A549 (cell line): ENCODE measurements at regions not wholly inside any gene's neighbourhood (a gene's known extent, or its start where the extent isn't known, plus 50 kb on each side); places are given as distances from the start of the nearest gene placed in this dataset.

Experiments used
- ATAC-seq, 2 experiments: fragments of 200-7000 bp in 1 of 2; fragments of >200 bp in 1 of 2; cut with Nextera tagmentation in 1 of 2; cut with Tn5 transposase in 1 of 2; 3 replicates each; pipeline versions ENCODE4 v1.8.0 to v1.9.1; 2018 to 2020; ENCODE audit warnings: mild to moderate bottlenecking in 1 of 2, moderate library complexity in 1 of 2
- CTCF ChIA-PET: fragments of 300-600 bp; sonication (Branson Sonifier 250); formaldehyde crosslinking; extraction: SDS; loops from one replicate; lab custom pipeline; 2021; ENCODE audit warnings: antibody characterized with exemption, inconsistent platforms; lab: Yijun Ruan, JAX
- POLR2A ChIA-PET: fragments of 350-600 bp; formaldehyde crosslinking; extraction: SDS; loops from one replicate; lab custom pipeline; 2021; ENCODE audit warnings: antibody characterized with exemption, inconsistent platforms; lab: Yijun Ruan, JAX
- DNase-seq, 2 experiments: peaks; one replicate each; pipeline versions ENCODE4 v3.0.0 to v3.0.0-alpha.2; 2011 to 2016; ENCODE audit warnings: low read depth in 1 of 2, low spot score in 1 of 2
- FAIRE-seq: peaks from 2 replicates; lab custom pipeline; 2011; peaks lifted over from hg19 to GRCh38; lab: Jason Lieb, UNC
- H3K27ac ChIP-seq, 2 experiments: fragments of >200 bp; sonication (Bioruptor Twin); formaldehyde crosslinking; 3 replicates each; pipeline ENCODE4 v1.5.1; 2016 to 2017
- H3K4me1 ChIP-seq: fragments of >200 bp; sonication (Bioruptor Twin); formaldehyde crosslinking; 3 replicates; pipeline ENCODE4 v1.6.1; 2016
- H3K4me2 ChIP-seq: fragments of >200 bp; sonication (Bioruptor Twin); formaldehyde crosslinking; 3 replicates; pipeline ENCODE4 v1.6.1; 2016
- H3K4me3 ChIP-seq: fragments of >200 bp; sonication (Bioruptor Twin); formaldehyde crosslinking; 3 replicates; pipeline ENCODE4 v1.5.1; 2016
- H3K9me3 ChIP-seq: fragments of >200 bp; sonication (Bioruptor Twin); formaldehyde crosslinking; 3 replicates; pipeline ENCODE4 v1.6.1; 2016
- BHLHE40 ChIP-seq: IDR thresholded peaks from 2 replicates; pipeline ENCODE4 v1.6.1; 2012; ENCODE audit warnings: low read depth, low read length, inconsistent platforms
- CBX8 ChIP-seq: fragments of 200-600 bp; sonication (generic); IDR thresholded peaks from 2 replicates; pipeline ENCODE4 v1.6.1; 2016
- CHD2 ChIP-seq: fragments of 150-350 bp; IDR thresholded peaks from 2 replicates; pipeline ENCODE4 v1.6.1; 2014; ENCODE audit warnings: low read length; ENCODE audit not compliant: partially characterized antibody
- CHD4 ChIP-seq: fragments of 200-600 bp; sonication (generic); IDR thresholded peaks from 2 replicates; pipeline ENCODE4 v1.6.1; 2016; ENCODE audit warnings: antibody characterized with exemption, mild to moderate bottlenecking, borderline replicate concordance
- ELK1 ChIP-seq: fragments of 150-350 bp; IDR thresholded peaks from 2 replicates; pipeline ENCODE4 v1.6.1; 2014; ENCODE audit warnings: low read depth, mild to moderate bottlenecking, low read length
- EP300 ChIP-seq, 2 experiments: fragments of >200 bp; sonication (Bioruptor Twin); formaldehyde crosslinking; IDR thresholded peaks; 2 replicates in 1 of 2; 3 replicates in 1 of 2; pipeline ENCODE4 v1.6.1; 2016 to 2017
- ESRRA ChIP-seq: fragments of 150-350 bp; IDR thresholded peaks from 2 replicates; pipeline ENCODE4 v1.6.1; 2014; ENCODE audit warnings: mild to moderate bottlenecking, low read length, borderline replicate concordance
- FOSL2 ChIP-seq, 2 experiments: fragments of 450-650 bp in 1 of 2; fragments of >200 bp in 1 of 2; sonication (Bioruptor Twin) in 1 of 2; formaldehyde crosslinking; IDR thresholded peaks; 2 replicates each; pipeline versions ENCODE4 v1.5.0 to v1.6.1; 2016 to 2020; ENCODE audit warnings: mild to moderate bottlenecking in 1 of 2, moderate library complexity in 1 of 2
- JUNB ChIP-seq: fragments of >200 bp; sonication (Bioruptor Twin); formaldehyde crosslinking; IDR thresholded peaks from 2 replicates; pipeline ENCODE4 v1.6.1; 2016
- KDM1A ChIP-seq: fragments of 200-600 bp; sonication (generic); IDR thresholded peaks from 2 replicates; pipeline ENCODE4 v1.6.1; 2016; ENCODE audit warnings: low read depth, mild to moderate bottlenecking
- KDM5A ChIP-seq: fragments of 200-600 bp; sonication (generic); IDR thresholded peaks from 2 replicates; pipeline ENCODE4 v1.6.1; 2016; ENCODE audit warnings: antibody characterized with exemption, mild to moderate bottlenecking
- MAX ChIP-seq: IDR thresholded peaks from 2 replicates; pipeline ENCODE4 v1.6.1; 2012
- MYC ChIP-seq: IDR thresholded peaks from 2 replicates; pipeline ENCODE4 v1.6.1; 2012; ENCODE audit warnings: mild to moderate bottlenecking, inconsistent platforms, low read length, improper control_type of control experiment, borderline replicate concordance
- NR3C1 ChIP-seq: fragments of >200 bp; sonication (Bioruptor Twin); formaldehyde crosslinking; IDR thresholded peaks from 3 replicates; pipeline ENCODE4 v1.6.1; 2017
- PHF8 ChIP-seq: fragments of 200-600 bp; sonication (generic); IDR thresholded peaks from 2 replicates; pipeline ENCODE4 v1.6.1; 2016; ENCODE audit warnings: low read depth, mild to moderate bottlenecking, antibody characterized with exemption, moderate library complexity, borderline replicate concordance
- RAD21 ChIP-seq, 2 experiments: fragments of >200 bp in 1 of 2; sonication (Bioruptor Twin) in 1 of 2; formaldehyde crosslinking in 1 of 2; IDR thresholded peaks in 1 of 2; conservative IDR thresholded peaks in 1 of 2; 2 replicates in 1 of 2; 3 replicates in 1 of 2; pipeline ENCODE4 v1.6.1; 2012 to 2018; ENCODE audit warnings: inconsistent platforms in 1 of 2
- RFX5 ChIP-seq: fragments of 450-650 bp; IDR thresholded peaks from 2 replicates; pipeline ENCODE4 v1.7.1; 2014; ENCODE audit warnings: antibody characterized with exemption, mild to moderate bottlenecking, moderate library complexity
- SMC3 ChIP-seq: fragments of >200 bp; sonication (Bioruptor Twin); formaldehyde crosslinking; IDR thresholded peaks from 3 replicates; pipeline ENCODE4 v1.6.1; 2018; ENCODE audit warnings: inconsistent platforms
- TFCP2L1 ChIP-seq: fragments of 250-450 bp; sonication (Bioruptor Pico); IDR thresholded peaks from 2 replicates; pipeline ENCODE4 v1.5.0; 2021; ENCODE audit warnings: mild to moderate bottlenecking
- TP53 ChIP-seq: fragments of 250-450 bp; sonication (Bioruptor Pico); IDR thresholded peaks from 2 replicates; pipeline ENCODE4 v1.5.0; 2021; ENCODE audit warnings: mild to moderate bottlenecking, moderate library complexity
- ZFP36 ChIP-seq: fragments of 450-650 bp; IDR thresholded peaks from 2 replicates; pipeline ENCODE4 v1.6.1; 2014; ENCODE audit warnings: borderline replicate concordance; ENCODE audit not compliant: partially characterized antibody
- ZNF302 ChIP-seq: fragments of 250-450 bp; sonication (Bioruptor Pico); IDR thresholded peaks from 2 replicates; pipeline ENCODE4 v1.9.0; 2021; ENCODE audit warnings: inconsistent platforms, mild to moderate bottlenecking, moderate library complexity
- WGBS: methylation state at CpG from one replicate; pipeline ENCODE4 v1.1.6; 2017; ENCODE audit errors: missing lambda C conversion rate; 5-methylcytosine and 5-hydroxymethylcytosine counted together

GRCh38 chr18:41216341-41217003, 738.6 kb upstream of the PIK3C3 start:
- TF ChIP-seq JUNB (no peak), CHD2 (no peak), MAX (no peak), KDM5A (no peak), MYC (no peak), TFCP2L1 (CRISPR knock-in tag) (no peak), KDM1A (no peak), ELK1 (no peak), SMC3 (no peak), CHD4 (no peak), RFX5 (no peak), EP300 (IDR thresholded peaks at IDR 0.05) (no peak), FOSL2 (IDR thresholded peaks at IDR 0.05) (no peak), FOSL2 (CRISPR knock-in tag; IDR thresholded peaks at IDR 0.05) (no peak)
- H3K27ac ChIP-seq, result no peak overlapping the region
- ChIA-PET POLR2A (no interaction called here), CTCF (no interaction called here)
- WGBS, result 31% methylated on average over 4 of the region's 4 CpGs
- H3K4me1 ChIP-seq, result no peaks in the 10 kb centered on the region
- H3K9me3 ChIP-seq, result no peaks in the 10 kb centered on the region
- no peak overlapping the region for H3K4me3 ChIP-seq
- DNase-seq, result no peak
- no peak for FAIRE-seq
- ATAC-seq, result no peak
- no peak overlapping the region for H3K4me2 ChIP-seq

GRCh38 chr18:41207706-41208105, 747.3 kb upstream of the PIK3C3 start:
- 0% methylated on average over 2 of the region's 2 CpGs for WGBS
- Histone ChIP-seq H3K27ac (no peak overlapping the region), H3K4me2 (no peak overlapping the region), H3K4me1 (no peaks in the 10 kb centered on the region), H3K9me3 (no peaks in the 10 kb centered on the region), H3K4me3 (no peak overlapping the region)
- ChIA-PET CTCF (no interaction called here), POLR2A (no interaction called here)
- ATAC-seq (no peak), FAIRE-seq (no peak), DNase-seq (no peak)
- TF ChIP-seq PHF8, result no peak
- no peak for TF ChIP-seq CHD2
- TF ChIP-seq NR3C1, result no peak
- no peak for TF ChIP-seq BHLHE40
- TF ChIP-seq CBX8, result no peak
- TF ChIP-seq FOSL2 (IDR thresholded peaks at IDR 0.05), result no peak
- TF ChIP-seq FOSL2 (CRISPR knock-in tag; IDR thresholded peaks at IDR 0.05), result no peak
- no peak for TF ChIP-seq CHD4

GRCh38 chr18:41206341-41206830, 748.6 kb upstream of the PIK3C3 start:
- Histone ChIP-seq H3K9me3 (no peaks in the 10 kb centered on the region), H3K4me2 (no peak overlapping the region), H3K4me3 (no peak overlapping the region), H3K4me1 (no peaks in the 10 kb centered on the region), H3K27ac (no peak overlapping the region)
- ChIA-PET POLR2A (no interaction called here), CTCF (no interaction called here)
- ATAC-seq, result no peak
- no peak for TF ChIP-seq KDM1A
- no peak for TF ChIP-seq TP53
- no peak for TF ChIP-seq ESRRA
- TF ChIP-seq ZNF302, result no peak
- no peak for TF ChIP-seq ZFP36
- no peak for TF ChIP-seq RAD21 (conservative IDR thresholded peaks at IDR 0.05 in 1 of 2, IDR thresholded peaks at IDR 0.05 in 1 of 2)
- DNase-seq, result no peak
- 8% methylated on average over 4 of the region's 4 CpGs for WGBS
- no peak for FAIRE-seq
